HG03558 (cell line): ENCODE measurements at regions not wholly inside any gene's neighbourhood (a gene's known extent, or its start where the extent isn't known, plus 50 kb on each side); places are given as distances from the start of the nearest gene placed in this dataset.

Experiments
- ATAC-seq: cut with Tn5 transposase; IDR thresholded peaks from one replicate; pipeline ENCODE4 v1.9.1; 2021; ENCODE audit warnings: moderate number of reproducible peaks; ENCODE audit not compliant: unreplicated experiment; ENCODE audit errors: extremely low read depth

GRCh38 chr2:52918551-52918950, 849.1 kb upstream of the CHAC2 start:
- no peak for ATAC-seq

DNA sequence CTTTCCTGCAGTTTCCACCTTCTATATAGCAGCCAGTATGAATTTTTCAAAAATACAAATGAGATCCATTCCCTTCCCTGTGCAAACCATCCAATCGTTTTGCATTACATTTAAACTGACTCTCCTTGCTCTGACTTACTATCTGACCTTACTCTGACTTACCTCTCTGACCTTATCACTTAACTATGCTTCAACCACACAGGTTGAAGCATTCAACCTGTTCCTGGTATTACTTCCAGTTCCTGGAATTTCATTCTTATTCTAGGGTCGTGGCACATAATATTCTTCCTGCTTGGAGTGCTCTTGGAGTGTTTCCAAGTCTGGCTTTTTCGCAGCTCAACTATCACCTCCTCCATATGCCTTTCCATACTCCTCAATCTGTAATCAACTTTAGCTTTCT, 850.6 kb upstream of the CHAC2 start:
- no peak for ATAC-seq

DNA sequence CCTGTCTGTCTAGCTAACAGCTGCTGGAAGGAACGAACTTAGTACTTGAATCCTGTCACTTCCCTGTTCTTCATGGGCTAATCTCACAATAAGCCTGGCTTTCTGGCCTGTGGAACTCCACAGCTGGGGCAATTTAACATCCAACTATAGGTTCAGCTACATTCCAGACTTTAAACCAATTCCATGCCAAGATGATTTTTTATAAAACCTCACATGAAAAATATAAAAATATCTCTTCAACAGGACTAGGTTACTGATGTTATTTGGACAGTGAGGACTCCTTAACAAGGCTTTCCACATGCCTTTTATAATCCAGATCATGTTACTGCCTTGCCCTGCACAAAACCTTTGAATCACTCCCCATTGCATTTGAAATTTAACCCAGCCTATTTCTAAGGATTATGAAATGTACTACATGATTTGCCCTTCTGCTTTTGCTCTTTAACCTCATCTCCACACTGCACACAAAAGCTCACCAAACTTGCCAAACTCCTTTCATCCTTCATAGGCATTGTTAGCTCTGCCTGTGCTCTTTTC, 863.2 kb upstream of the CHAC2 start:
- ATAC-seq = no peak

DNA sequence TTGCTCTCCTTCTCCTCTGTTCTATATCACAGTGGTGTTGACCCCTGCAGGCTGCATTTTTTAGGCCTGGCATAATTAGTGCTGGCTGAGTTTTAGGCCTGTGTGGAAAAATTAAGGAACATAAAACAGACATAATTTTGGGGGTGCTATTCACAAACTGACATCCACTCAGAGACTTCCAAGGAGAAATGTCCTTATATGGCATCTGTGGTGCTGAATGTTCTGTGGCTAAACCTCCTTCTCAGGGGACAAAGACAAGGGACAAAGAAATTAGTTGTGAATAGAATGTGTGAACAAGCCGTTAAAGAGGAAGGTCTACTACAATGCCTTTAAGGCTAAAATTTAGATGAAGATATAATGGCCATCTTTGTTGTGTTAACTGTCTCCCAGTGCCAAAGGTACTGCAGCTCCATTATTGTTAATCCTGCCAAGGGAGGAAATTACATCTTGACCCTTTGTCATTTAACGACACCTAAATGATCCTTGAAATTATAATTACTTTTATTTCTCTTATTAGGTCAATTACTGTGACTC, 870.0 kb upstream of the CHAC2 start:
- ATAC-seq = no peak

GRCh38 chr2:52895726-52896340, 871.8 kb upstream of the CHAC2 start:
- ATAC-seq = no peak

DNA sequence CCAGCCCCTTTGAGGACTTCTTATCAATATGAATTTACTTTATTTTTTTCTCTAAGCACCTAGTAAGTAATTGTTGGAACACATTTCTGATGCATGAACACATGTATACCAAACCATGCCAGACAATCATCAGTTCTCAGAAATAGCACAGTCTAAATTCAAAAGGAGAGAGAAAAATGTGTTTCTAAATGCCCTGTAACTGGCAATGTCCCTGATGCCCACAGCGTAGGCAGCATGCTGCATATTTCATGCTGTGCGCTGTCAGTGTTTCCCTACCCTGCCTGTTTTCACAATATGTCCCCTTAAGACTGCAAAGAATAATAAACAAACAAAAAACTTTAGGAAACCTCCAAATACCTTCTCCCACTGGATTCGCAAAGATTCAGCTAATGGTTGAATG, 881.0 kb upstream of the CHAC2 start:
- no peak for ATAC-seq

GRCh38 chr2:52884761-52885352, 882.7 kb upstream of the CHAC2 start:
- ATAC-seq = no peak

DNA sequence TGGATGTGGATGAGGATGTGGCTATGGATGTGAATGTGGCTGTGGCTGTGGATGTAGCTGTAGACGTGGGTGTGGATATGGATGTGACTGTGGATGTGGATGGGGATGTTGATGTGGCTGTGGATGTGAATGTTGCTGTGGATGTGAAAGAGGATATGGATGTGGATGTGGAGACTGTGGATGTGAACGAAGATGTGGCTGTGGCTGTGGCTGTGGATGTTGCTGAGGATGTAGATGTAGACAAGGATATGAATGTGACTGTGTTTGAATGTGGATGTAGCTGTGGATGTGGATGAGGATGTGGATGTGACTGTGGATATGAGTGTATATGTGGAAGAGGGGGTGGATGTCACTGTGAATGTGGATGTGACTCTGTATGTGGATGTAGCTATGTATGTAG, 884.6 kb upstream of the CHAC2 start:
- no peak for ATAC-seq

GRCh38 chr2:52881606-52882005, 886.0 kb upstream of the CHAC2 start:
- ATAC-seq = no peak

DNA sequence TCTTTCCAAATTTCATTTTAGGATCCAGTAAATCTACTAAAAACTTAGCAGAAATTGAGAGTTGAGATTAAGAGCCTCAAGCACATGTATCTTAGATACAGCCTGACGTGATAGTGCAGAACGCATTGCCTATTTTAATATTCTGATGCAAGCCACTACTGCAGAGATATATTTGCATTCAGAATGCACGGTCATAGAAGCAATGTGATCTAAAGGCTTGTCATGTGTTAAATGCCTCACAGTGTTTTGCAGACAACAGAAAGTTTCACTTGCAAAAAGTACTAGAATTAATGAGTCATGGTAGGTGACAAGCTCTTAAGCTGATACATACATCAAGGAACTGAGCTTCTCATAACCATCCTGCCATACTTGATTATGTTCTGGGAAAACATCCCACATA, 886.7 kb upstream of the CHAC2 start:
- ATAC-seq = no peak

DNA sequence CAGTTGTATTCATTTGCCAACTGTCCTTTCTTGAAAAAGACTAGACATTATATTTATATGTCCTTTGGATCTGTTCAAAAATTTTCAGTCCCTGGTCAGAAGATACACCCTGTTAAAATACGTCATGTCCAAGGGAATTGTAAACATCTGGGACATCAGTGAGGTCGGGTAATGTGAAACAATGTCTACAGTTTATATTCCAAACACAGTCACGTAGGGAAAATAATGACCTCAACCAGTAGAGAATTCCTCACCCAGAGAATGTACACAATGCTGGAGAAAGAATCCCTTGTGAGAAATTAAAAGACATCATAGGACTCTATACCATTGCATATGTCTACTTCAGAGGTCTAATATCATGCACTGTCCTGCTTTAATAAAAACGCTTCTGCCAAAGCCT, 888.0 kb upstream of the CHAC2 start:
- no peak for ATAC-seq

GRCh38 chr2:52877703-52878102, 889.9 kb upstream of the CHAC2 start:
- no peak for ATAC-seq

DNA sequence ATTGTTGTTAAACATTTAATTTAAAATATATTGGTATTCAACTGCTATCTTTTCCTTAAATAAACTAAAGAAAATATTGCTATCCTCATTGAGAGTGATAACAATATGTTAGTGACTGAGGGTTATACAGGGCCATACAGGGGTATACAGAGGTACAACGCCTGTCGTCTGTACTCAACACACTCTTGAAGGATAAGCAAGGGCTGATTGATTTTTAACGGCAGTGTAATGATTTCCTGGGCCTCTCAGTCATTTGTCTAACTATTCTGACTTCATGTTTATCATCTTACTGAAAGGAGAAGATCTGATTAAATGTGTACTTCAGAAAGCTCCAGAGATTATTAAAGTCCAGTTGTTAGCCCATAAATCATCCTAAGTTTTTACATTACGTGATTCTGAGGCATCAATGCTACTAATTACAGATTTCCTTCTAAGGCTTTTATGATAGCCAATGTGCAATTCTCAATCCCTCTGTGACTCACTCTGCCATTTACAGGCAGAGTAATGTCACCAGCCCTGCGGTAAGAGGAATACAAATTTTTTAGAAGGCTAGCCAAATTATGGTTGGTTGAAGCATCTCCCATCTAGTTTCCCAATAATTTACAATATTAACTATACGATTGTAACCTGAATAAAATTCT, 893.0 kb upstream of the CHAC2 start:
- no peak for ATAC-seq

GRCh38 chr2:52862801-52863200, 904.8 kb upstream of the CHAC2 start:
- ATAC-seq = no peak

- no peak for ATAC-seq
These were observed 906.0 kb upstream of the CHAC2 start for GRCh38 chr2:52861596-52861995.

DNA sequence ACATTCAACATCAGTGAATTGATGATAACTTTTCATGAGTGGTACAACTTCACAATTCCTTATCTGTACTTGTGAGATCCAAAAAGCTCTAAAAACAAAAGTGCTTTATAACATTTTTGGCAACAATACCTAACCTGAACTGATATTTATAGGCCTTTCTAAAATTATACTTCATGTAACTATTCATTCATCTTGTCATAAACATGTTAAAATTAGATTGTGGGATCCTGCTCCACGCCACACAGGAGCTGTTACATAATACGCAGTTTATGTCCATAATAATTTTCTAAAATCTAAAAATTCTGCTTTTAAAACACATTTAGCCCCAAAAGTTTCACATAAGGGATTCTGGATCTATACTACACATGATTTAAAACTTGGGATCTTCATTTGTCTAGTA, 908.5 kb upstream of the CHAC2 start:
- ATAC-seq = no peak

DNA sequence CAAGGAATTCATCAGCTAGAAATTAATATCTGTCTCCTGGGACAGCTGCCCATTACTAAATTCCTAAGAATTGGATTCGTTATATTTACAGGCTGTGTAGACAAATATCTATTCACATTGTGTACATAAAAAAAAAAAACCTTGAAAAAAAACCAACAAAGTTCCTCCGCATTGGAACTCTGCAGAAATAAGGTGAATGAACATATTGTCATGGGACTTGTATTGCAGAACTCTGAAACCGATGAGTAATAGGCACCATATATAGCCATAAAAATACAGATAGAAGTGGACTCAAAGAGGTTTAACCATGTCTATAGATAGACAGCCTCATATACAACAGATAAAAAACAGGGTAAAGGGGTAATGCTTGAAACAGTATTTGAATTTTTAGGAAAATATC, 909.9 kb upstream of the CHAC2 start:
- ATAC-seq = no peak

DNA sequence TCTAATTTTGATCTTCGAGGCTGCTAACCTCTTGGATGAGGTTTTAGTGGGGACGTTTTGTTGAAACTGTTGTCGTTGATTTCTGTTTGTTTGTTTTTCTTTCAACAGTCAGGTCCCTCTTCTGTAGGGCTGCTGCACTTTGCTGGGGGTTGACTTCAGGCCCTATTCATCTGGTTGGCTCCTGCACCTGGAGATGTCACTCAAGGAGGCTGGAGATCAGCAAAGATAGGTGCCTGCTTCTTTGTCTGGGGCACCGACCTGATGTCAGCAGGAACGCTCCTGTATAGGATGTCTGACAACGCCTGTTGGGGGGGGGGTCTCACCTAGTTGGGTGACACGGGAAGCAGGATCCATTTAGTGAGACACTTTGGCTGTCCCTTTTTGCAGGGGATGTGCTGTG, 915.6 kb upstream of the CHAC2 start:
- no peak for ATAC-seq

DNA sequence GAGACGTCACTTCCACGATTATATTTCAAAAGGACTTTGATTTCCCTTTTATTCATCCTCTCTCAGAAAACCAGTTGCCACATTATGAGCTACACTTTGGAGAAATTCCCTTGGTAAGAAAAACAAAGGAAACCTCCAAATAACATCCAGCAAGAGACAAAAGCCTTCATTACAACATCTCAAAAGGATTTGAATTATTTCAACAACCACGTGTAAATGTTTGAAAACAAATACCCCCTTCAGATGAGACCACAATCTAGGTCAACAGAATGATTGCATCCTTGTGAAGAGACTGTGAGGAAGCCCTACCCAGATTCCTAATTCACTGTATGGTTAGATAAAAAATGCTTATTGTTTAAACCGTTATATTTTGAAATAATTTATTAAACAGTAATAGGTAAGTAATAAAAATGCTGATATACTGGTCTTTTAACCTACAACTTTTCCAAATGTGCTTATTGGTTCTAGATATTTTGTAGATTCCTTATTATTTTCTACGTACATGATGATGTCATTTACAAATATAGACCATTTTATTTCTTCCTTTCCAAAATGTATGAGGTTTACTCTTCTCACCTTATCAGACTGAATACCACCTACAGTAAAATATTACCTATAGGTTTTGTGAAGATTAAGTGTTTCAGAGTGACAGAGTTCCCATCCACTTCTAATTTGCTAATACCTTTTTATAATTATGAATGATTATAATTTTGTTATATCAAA, 922.7 kb upstream of the CHAC2 start:
- no peak for ATAC-seq

- no peak for ATAC-seq
These were observed 931.7 kb upstream of the CHAC2 start for GRCh38 chr2:52835909-52836308.

DNA sequence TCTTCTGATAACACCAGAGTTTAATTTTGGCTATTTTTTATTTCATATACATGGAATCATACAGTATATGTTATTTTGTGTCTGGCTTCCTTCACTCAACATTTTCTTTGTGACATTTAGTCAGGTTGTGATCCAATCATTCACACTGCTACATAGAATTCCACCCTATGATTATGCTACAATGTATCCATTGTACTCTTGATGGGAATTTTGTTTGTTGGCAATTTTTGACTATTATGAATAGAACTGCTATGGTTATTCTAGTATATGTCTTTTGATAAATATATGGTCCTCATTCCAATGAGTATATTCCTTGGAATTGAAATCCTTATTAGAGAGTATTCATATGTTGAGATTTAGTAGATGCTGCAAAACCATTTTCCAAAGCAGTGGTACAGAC, 936.4 kb upstream of the CHAC2 start:
- no peak for ATAC-seq
